ENCODE measurements at regions not wholly inside any gene's neighbourhood (a gene's known extent, or its start where the extent isn't known, plus 50 kb on each side); places are given as distances from the start of the nearest gene placed in this dataset.

GRCh38 chr7:12477620-12478019 lies 74.0 kb upstream of the VWDE start:
- Histone ChIP-seq H3K4me2 (ENCODE audit: low read length) (no peak overlapping the region), H3K36me3 (ENCODE audit: insufficient read depth, low read length) (no peaks in the 10 kb centered on the region), H3K4me3 (ENCODE audit: low read length) (no peak overlapping the region), H3F3A (ENCODE audit: insufficient read depth, low read length, poor library complexity, severe bottlenecking) (no peaks in the 10 kb centered on the region), H3K27ac (ENCODE audit: low read length) (no peak overlapping the region), H3K9me3 (ENCODE audit: low read length) (no peaks in the 10 kb centered on the region), H3K27me3 (ENCODE audit: insufficient read depth, low read depth, low read length) (no peaks in the 10 kb centered on the region), H2AFZ (ENCODE audit: low read depth, low read length) (no peak overlapping the region), H3K9me2 (ENCODE audit: insufficient read depth, low read length) (no peaks in the 10 kb centered on the region), H3K9ac (ENCODE audit: low read length) (no peak overlapping the region), H4K20me1 (ENCODE audit: insufficient read depth) (no peaks in the 10 kb centered on the region), H3K79me2 (replicated peaks; ENCODE audit: insufficient read depth, low read length) (no peaks in the 10 kb centered on the region)
- no peak for TF ChIP-seq TAF1 (IDR thresholded peaks at IDR 0.05; ENCODE audit: low read depth)
- TF ChIP-seq SMC3 (conservative IDR thresholded peaks at IDR 0.05; ENCODE audit: poor library complexity), result no peak
- no peak for TF ChIP-seq REST (IDR thresholded peaks at IDR 0.05; ENCODE audit: borderline replicate concordance)
- no peak for TF ChIP-seq CTCF (IDR thresholded peaks at IDR 0.05; ENCODE audit: poor library complexity, severe bottlenecking)
- no peak for TF ChIP-seq MXI1 (conservative IDR thresholded peaks at IDR 0.05; ENCODE audit: poor library complexity, severe bottlenecking)
- no peak for TF ChIP-seq RAD21 (conservative IDR thresholded peaks at IDR 0.05)
- TF ChIP-seq EP300 (conservative IDR thresholded peaks at IDR 0.05; ENCODE audit: poor library complexity, severe bottlenecking), result no peak
- no peak for TF ChIP-seq EZH2 (IDR thresholded peaks at IDR 0.05; ENCODE audit: borderline replicate concordance, insufficient read depth, low read length, poor library complexity, severe bottlenecking)

- Histone ChIP-seq H3K36me3 (ENCODE audit: insufficient read depth, low read length) (no peaks in the 10 kb centered on the region), H3K4me2 (ENCODE audit: low read length) (no peak overlapping the region), H3K27me3 (ENCODE audit: insufficient read depth, low read depth, low read length) (no peaks in the 10 kb centered on the region), H3K9ac (ENCODE audit: low read length) (no peak overlapping the region), H3K79me2 (replicated peaks; ENCODE audit: insufficient read depth, low read length) (no peaks in the 10 kb centered on the region), H3F3A (ENCODE audit: insufficient read depth, low read length, poor library complexity, severe bottlenecking) (no peaks in the 10 kb centered on the region), H2AFZ (ENCODE audit: low read depth, low read length) (no peak overlapping the region), H3K9me3 (ENCODE audit: low read length) (no peaks in the 10 kb centered on the region), H3K4me3 (ENCODE audit: low read length) (no peak overlapping the region), H3K27ac (ENCODE audit: low read length) (no peak overlapping the region), H3K9me2 (ENCODE audit: insufficient read depth, low read length) (no peaks in the 10 kb centered on the region), H4K20me1 (ENCODE audit: insufficient read depth) (no peaks in the 10 kb centered on the region)
- TF ChIP-seq TAF1 (IDR thresholded peaks at IDR 0.05; ENCODE audit: low read depth), result no peak
- no peak for TF ChIP-seq MXI1 (conservative IDR thresholded peaks at IDR 0.05; ENCODE audit: poor library complexity, severe bottlenecking)
- TF ChIP-seq SMC3 (conservative IDR thresholded peaks at IDR 0.05; ENCODE audit: poor library complexity), result no peak
- no peak for TF ChIP-seq RAD21 (conservative IDR thresholded peaks at IDR 0.05)
- no peak for TF ChIP-seq EP300 (conservative IDR thresholded peaks at IDR 0.05; ENCODE audit: poor library complexity, severe bottlenecking)
- TF ChIP-seq POLR2AphosphoS5 (IDR thresholded peaks at IDR 0.05), result no peak
- TF ChIP-seq CTCF (IDR thresholded peaks at IDR 0.05; ENCODE audit: poor library complexity, severe bottlenecking), result no peak
- no peak for TF ChIP-seq REST (IDR thresholded peaks at IDR 0.05; ENCODE audit: borderline replicate concordance)
- no peak for TF ChIP-seq EZH2 (IDR thresholded peaks at IDR 0.05; ENCODE audit: borderline replicate concordance, insufficient read depth, low read length, poor library complexity, severe bottlenecking)
These were observed 78.1 kb upstream of the VWDE start for GRCh38 chr7:12481722-12482121.
